ENCODE measurements at regions not wholly inside any gene's neighbourhood (a gene's known extent, or its start where the extent isn't known, plus 50 kb on each side); places are given as distances from the start of the nearest gene placed in this dataset.
A peak's percentile ranks its signal among the peaks of the same experiment; 100 is the strongest.

DNA sequence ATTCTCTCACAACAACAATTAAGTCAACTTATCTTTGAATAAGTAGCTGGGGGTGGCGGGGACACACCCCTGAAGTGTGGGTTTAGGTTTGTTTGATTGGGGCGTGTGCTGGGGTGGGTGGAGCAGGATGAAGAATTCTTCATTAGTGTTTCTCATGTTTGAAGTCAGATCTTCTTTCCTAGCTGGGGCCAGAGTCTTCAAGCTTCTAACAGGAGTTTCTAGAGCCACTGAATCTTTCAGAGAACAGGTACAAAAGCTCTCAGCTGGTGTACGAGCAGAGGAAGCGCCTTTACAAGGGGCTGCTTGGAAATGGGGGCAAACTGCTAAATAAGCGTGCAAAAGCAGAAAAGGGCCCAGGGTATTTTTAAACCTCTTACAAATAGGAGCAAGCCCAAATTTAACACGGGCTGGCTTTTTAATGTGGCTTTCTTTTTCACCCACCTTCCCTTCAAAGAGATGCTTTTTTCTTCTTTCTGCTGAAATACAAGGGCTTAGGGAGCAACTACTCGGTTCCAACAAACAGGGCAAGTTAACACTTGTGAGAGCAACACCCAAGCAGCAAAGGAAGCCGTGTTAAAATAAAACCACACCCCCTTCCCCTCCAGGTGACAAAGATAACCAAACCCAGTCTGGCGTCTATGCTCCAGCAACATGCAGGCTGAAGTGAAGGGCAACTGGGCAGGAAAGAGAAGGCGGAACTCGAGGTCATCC lies 86.9 kb upstream of the RASGRP1 start:
- Histone ChIP-seq H3K27me3 (replicated peaks in 1 of 7) (no peaks in the 10 kb centered on the region), H3K4me1 (peaks cover 24 to 48% (median 37%) of the 10 kb centered on the region in 6 donors), H3K36me3 (no peaks in the 10 kb centered on the region), H3K27ac (peak overlapping the region; percentile 48 to 84 (median 72)), H3K9me3 (peaks cover 0 to 6% (median 0%) of the 10 kb centered on the region in 8 donors), H3K4me3 (peak overlapping the region in 2 of 8 donors; percentile 4 to 38)
- peak in 1 of 3 donors; percentile 46 for TF ChIP-seq POLR2AphosphoS5 (IDR thresholded peaks at IDR 0.05)
- TF ChIP-seq, protein P1, sequence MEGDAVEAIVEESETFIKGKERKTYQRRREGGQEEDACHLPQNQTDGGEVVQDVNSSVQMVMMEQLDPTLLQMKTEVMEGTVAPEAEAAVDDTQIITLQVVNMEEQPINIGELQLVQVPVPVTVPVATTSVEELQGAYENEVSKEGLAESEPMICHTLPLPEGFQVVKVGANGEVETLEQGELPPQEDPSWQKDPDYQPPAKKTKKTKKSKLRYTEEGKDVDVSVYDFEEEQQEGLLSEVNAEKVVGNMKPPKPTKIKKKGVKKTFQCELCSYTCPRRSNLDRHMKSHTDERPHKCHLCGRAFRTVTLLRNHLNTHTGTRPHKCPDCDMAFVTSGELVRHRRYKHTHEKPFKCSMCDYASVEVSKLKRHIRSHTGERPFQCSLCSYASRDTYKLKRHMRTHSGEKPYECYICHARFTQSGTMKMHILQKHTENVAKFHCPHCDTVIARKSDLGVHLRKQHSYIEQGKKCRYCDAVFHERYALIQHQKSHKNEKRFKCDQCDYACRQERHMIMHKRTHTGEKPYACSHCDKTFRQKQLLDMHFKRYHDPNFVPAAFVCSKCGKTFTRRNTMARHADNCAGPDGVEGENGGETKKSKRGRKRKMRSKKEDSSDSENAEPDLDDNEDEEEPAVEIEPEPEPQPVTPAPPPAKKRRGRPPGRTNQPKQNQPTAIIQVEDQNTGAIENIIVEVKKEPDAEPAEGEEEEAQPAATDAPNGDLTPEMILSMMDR (IDR thresholded peaks at IDR 0.05 in 8 of 11, conservative IDR thresholded peaks at IDR 0.05 in 3 of 11): no peak
- intact Hi-C loops (cut with DNase I; ENCODE audit: low total_unique reads): no loop called here
- peak; percentile 81 for DNase-seq
- WGBS, 5 donors: 24 to 36% (median 30%) methylated on average over 11 of the region's 11 CpGs

GRCh38 chr15:38652183-38652794 lies 87.7 kb upstream of the RASGRP1 start:
- TF ChIP-seq POLR2A (IDR thresholded peaks at IDR 0.05) (no peak), POLR2AphosphoS5 (IDR thresholded peaks at IDR 0.05) (no peak)
- TF ChIP-seq, protein P1 (IDR thresholded peaks at IDR 0.05 in 8 of 11, conservative IDR thresholded peaks at IDR 0.05 in 3 of 11): no peak
- intact Hi-C loops (cut with DNase I; ENCODE audit: low total_unique reads): no loop called here
- peak overlapping the region in 7 of 8 donors; percentile 6 to 84 (median 74) for H3K27ac ChIP-seq

DNA sequence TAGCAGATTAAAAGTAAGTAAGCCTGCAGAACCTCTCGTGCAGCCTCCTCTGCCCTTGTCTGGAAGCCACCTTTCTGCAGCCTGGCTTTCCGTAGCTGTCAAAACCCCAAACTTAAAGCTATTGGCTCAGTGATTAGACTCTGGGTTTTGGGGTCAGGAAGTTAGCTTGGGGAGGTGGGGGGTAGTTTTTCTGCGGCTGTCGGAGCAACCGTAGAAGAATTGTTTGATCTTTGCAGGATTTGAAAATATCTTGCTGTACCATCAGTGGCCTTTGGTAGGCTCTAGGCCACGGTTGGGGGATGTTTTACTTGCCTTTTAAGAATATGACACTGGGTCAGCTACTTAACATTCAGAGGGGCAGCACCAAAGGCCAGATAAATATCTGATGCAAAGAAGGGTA lies 88.4 kb upstream of the RASGRP1 start:
- no peak for DNase-seq
- no peaks in the 10 kb centered on the region for H3K36me3 ChIP-seq
- peaks cover 0 to 6% (median 0%) of the 10 kb centered on the region in 8 donors for H3K9me3 ChIP-seq
- intact Hi-C loops (cut with DNase I; ENCODE audit: low total_unique reads): no loop called here
- peak overlapping the region in 1 of 8 donors; percentile 38 for H3K4me3 ChIP-seq
- no peaks in the 10 kb centered on the region for H3K27me3 ChIP-seq (replicated peaks in 1 of 7)
- TF ChIP-seq, protein P1 (IDR thresholded peaks at IDR 0.05 in 8 of 11, conservative IDR thresholded peaks at IDR 0.05 in 3 of 11): peak in 2 of 11 experiments; percentile 16 to 18
- peak in 1 of 3 donors; percentile 64 for TF ChIP-seq POLR2AphosphoS5 (IDR thresholded peaks at IDR 0.05)
- no peak for TF ChIP-seq POLR2A (IDR thresholded peaks at IDR 0.05)
- 25 to 40% (median 28%) methylated on average over 6 of the region's 6 CpGs for whole genome bisulfite sequencing, 5 donors
- peak overlapping the region in 5 of 8 donors; percentile 64 to 84 (median 77) for H3K27ac ChIP-seq
- H3K4me1 ChIP-seq: peaks cover 24 to 44% (median 37%) of the 10 kb centered on the region in 6 donors

More at GRCh38 chr15:38652183-38652794, 87.7 kb upstream of the RASGRP1 start:
- H3K27me3 ChIP-seq (replicated peaks in 1 of 7): no peaks in the 10 kb centered on the region
- H3K4me1 ChIP-seq: peaks cover 24 to 48% (median 37%) of the 10 kb centered on the region in 6 donors
- H3K4me3 ChIP-seq: peak overlapping the region in 1 of 8 donors; percentile 38
- no peak for DNase-seq
- no peaks in the 10 kb centered on the region for H3K36me3 ChIP-seq
- 51 to 77% (median 64%) methylated on average over 5 of the region's 5 CpGs for WGBS, 5 donors
- H3K9me3 ChIP-seq: peaks cover 0 to 6% (median 0%) of the 10 kb centered on the region in 8 donors

DNA sequence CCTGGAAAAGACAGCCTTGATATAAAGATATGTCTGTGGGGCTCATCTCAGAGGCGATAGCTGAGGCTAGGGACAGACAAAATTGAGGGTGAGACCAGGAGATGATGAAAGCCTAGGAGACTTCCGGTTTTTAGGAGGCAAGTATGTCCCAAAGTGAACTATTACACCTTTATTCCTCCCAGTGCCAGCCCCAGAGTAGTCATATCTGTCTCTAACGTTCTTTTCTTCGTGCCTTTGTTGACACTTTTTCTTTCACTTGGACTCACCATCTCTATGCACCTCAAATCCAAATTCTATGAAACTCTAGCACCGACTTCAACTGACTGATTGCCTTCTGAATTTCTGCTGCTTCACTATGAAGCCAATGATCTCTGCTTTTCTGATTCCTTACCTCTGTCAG lies 93.8 kb upstream of the RASGRP1 start:
- TF ChIP-seq, protein P1 (IDR thresholded peaks at IDR 0.05 in 8 of 11, conservative IDR thresholded peaks at IDR 0.05 in 3 of 11): no peak
- TF ChIP-seq POLR2AphosphoS5 (IDR thresholded peaks at IDR 0.05): no peak
- TF ChIP-seq POLR2A (IDR thresholded peaks at IDR 0.05): no peak
- 82 to 91% (median 87%) methylated on average over 5 of the region's 5 CpGs for WGBS, 5 donors
- Histone ChIP-seq H3K4me3 (no peak overlapping the region), H3K27me3 (replicated peaks in 1 of 7) (no peaks in the 10 kb centered on the region), H3K27ac (no peak overlapping the region), H3K36me3 (no peaks in the 10 kb centered on the region), H3K9me3 (no peaks in the 10 kb centered on the region), H3K4me1 (peaks cover 0 to 17% (median 5%) of the 10 kb centered on the region in 6 donors)
- intact Hi-C loops (cut with DNase I; ENCODE audit: low total_unique reads): no loop called here
- no peak for DNase-seq

Measured in spleen (tissue), 11 donors.